ENCODE measurements at regions not wholly inside any gene's neighbourhood (a gene's known extent, or its start where the extent isn't known, plus 50 kb on each side); places are given as distances from the start of the nearest gene placed in this dataset.

DNA sequence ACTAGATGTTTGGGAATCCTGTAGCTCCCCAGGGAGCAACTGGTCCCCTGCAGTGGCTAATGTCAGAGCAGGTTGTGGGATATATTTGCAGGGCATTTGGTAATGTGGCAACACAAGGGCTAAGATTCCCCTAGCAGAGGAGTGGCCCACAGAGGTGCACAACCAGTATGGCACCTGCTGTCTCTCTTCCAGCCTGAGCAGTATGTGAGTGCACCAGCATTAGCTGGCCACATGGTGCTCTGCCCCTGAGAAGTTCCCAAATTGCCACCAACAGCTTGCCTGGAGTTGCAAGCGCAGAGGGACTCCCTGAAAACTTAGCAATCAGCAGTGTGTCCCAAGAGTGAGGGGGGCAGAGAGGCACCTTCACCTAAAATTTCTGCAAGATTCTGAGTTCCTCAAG, 53.2 kb upstream of the SNCAIP start:
- H3K36me3 Mint-ChIP-seq (ENCODE audit: low read depth, unreplicated experiment), result peaks cover 3% of the 10 kb centered on the region
- H3K9me3 Mint-ChIP-seq (ENCODE audit: unreplicated experiment), result peaks cover 4% of the 10 kb centered on the region
- no peak overlapping the region for H3K4me3 Mint-ChIP-seq (ENCODE audit: unreplicated experiment)
- TF ChIP-seq CTCF (IDR thresholded peaks at IDR 0.05; ENCODE audit: unreplicated experiment), result no peak
- DNase-seq (ENCODE audit: low spot score), result no peak
- peaks cover 7% of the 10 kb centered on the region for H3K4me1 Mint-ChIP-seq (ENCODE audit: unreplicated experiment)
- peaks cover 6% of the 10 kb centered on the region for H3K27me3 Mint-ChIP-seq (ENCODE audit: unreplicated experiment)
- H3K27ac Mint-ChIP-seq (ENCODE audit: unreplicated experiment), result no peak overlapping the region

DNA sequence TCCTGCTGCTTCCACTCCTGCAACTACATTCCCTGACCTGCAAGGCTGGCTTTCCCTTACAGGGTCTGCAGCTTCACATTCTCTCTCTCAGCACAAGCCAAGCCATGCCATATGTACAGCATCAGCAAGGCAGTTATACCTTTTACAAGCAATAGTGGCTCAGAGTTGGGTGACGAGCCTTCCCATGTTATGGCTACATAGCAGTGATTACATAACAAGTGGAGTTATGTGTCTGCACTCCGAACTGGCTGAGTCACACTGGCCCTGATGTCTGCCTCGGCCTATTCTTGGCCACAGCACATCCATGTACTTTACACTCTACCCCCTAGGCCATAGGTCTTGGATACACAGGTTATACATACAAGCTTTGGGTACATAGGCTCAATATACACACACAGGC, 52.0 kb upstream of the SNCAIP start:
- H3K4me3 Mint-ChIP-seq (ENCODE audit: unreplicated experiment), result no peak overlapping the region
- no peak overlapping the region for H3K27ac Mint-ChIP-seq (ENCODE audit: unreplicated experiment)
- DNase-seq (ENCODE audit: low spot score), result no peak
- no peak for TF ChIP-seq CTCF (IDR thresholded peaks at IDR 0.05; ENCODE audit: unreplicated experiment)
- H3K9me3 Mint-ChIP-seq (ENCODE audit: unreplicated experiment), result peaks cover 4% of the 10 kb centered on the region
- peaks cover 4% of the 10 kb centered on the region for H3K27me3 Mint-ChIP-seq (ENCODE audit: unreplicated experiment)
- H3K36me3 Mint-ChIP-seq (ENCODE audit: low read depth, unreplicated experiment), result peaks cover 3% of the 10 kb centered on the region
- peaks cover 7% of the 10 kb centered on the region for H3K4me1 Mint-ChIP-seq (ENCODE audit: unreplicated experiment)

GRCh38 chr5:122262103-122262502, 49.9 kb upstream of the SNCAIP start:
- H3K4me1 Mint-ChIP-seq (ENCODE audit: unreplicated experiment), result peaks cover 7% of the 10 kb centered on the region
- no peak overlapping the region for H3K27ac Mint-ChIP-seq (ENCODE audit: unreplicated experiment)

More at GRCh38 chr5:122262103-122262502, 49.9 kb upstream of the SNCAIP start:
- peaks cover 4% of the 10 kb centered on the region for H3K27me3 Mint-ChIP-seq (ENCODE audit: unreplicated experiment)
- no peak overlapping the region for H3K4me3 Mint-ChIP-seq (ENCODE audit: unreplicated experiment)
- no peaks in the 10 kb centered on the region for H3K36me3 Mint-ChIP-seq (ENCODE audit: low read depth, unreplicated experiment)
- TF ChIP-seq CTCF (IDR thresholded peaks at IDR 0.05; ENCODE audit: unreplicated experiment), result no peak
- no peaks in the 10 kb centered on the region for H3K9me3 Mint-ChIP-seq (ENCODE audit: unreplicated experiment)
- no peak for DNase-seq (ENCODE audit: low spot score)

Data from endothelial cell (in vitro differentiated cells).